ENCODE measurements at regions not wholly inside any gene's neighbourhood (a gene's known extent, or its start where the extent isn't known, plus 50 kb on each side); places are given as distances from the start of the nearest gene placed in this dataset.

- Mint-ChIP-seq H3K4me1 (peaks cover 17% of the 10 kb centered on the region), H3K9me3 (peaks cover 9% of the 10 kb centered on the region), H3K27me3 (ENCODE audit: low read depth) (no peaks in the 10 kb centered on the region), H3K36me3 (ENCODE audit: low read depth) (no peaks in the 10 kb centered on the region), H3K4me3 (no peak overlapping the region), H3K27ac (ENCODE audit: unreplicated experiment) (no peak overlapping the region)
- no peak for TF ChIP-seq CTCF (conservative IDR thresholded peaks at IDR 0.05)
- DNase-seq (ENCODE audit: low read depth, low spot score): no peak
Measured at GRCh38 chr7:69176841-69177240, 421.4 kb upstream of the AUTS2 start.

- DNase-seq (ENCODE audit: low read depth, low spot score): no peak
- Mint-ChIP-seq H3K27me3 (ENCODE audit: low read depth) (no peaks in the 10 kb centered on the region), H3K27ac (ENCODE audit: unreplicated experiment) (no peak overlapping the region), H3K4me3 (no peak overlapping the region), H3K9me3 (peaks cover 9% of the 10 kb centered on the region), H3K36me3 (ENCODE audit: low read depth) (no peaks in the 10 kb centered on the region), H3K4me1 (peaks cover 17% of the 10 kb centered on the region)
- TF ChIP-seq CTCF (conservative IDR thresholded peaks at IDR 0.05): no peak
Measured at GRCh38 chr7:69177461-69177861, 420.8 kb upstream of the AUTS2 start.

GRCh38 chr7:69177941-69178494 lies 420.3 kb upstream of the AUTS2 start:
- peaks cover 9% of the 10 kb centered on the region for H3K9me3 Mint-ChIP-seq

GRCh38 chr7:69180662-69181061 lies 417.6 kb upstream of the AUTS2 start:
- Mint-ChIP-seq H3K27me3 (ENCODE audit: low read depth) (no peaks in the 10 kb centered on the region), H3K36me3 (ENCODE audit: low read depth) (no peaks in the 10 kb centered on the region), H3K27ac (ENCODE audit: unreplicated experiment) (no peak overlapping the region), H3K9me3 (peaks cover 11% of the 10 kb centered on the region), H3K4me1 (no peaks in the 10 kb centered on the region), H3K4me3 (no peak overlapping the region)
- no peak for TF ChIP-seq CTCF (conservative IDR thresholded peaks at IDR 0.05)
- DNase-seq (ENCODE audit: low read depth, low spot score): no peak

More at GRCh38 chr7:69177941-69178494, 420.3 kb upstream of the AUTS2 start:
- Mint-ChIP-seq H3K27ac (ENCODE audit: unreplicated experiment) (no peak overlapping the region), H3K4me1 (peaks cover 13% of the 10 kb centered on the region), H3K36me3 (ENCODE audit: low read depth) (no peaks in the 10 kb centered on the region), H3K4me3 (no peak overlapping the region), H3K27me3 (ENCODE audit: low read depth) (no peaks in the 10 kb centered on the region)
- TF ChIP-seq CTCF (conservative IDR thresholded peaks at IDR 0.05): no peak
- DNase-seq (ENCODE audit: low read depth, low spot score): no peak

GRCh38 chr7:69182596-69183467 lies 415.4 kb upstream of the AUTS2 start:
- Mint-ChIP-seq H3K27me3 (ENCODE audit: low read depth) (no peaks in the 10 kb centered on the region), H3K36me3 (ENCODE audit: low read depth) (no peaks in the 10 kb centered on the region), H3K4me1 (no peaks in the 10 kb centered on the region), H3K4me3 (no peak overlapping the region), H3K27ac (ENCODE audit: unreplicated experiment) (no peak overlapping the region), H3K9me3 (peaks cover 10% of the 10 kb centered on the region)
- TF ChIP-seq CTCF (conservative IDR thresholded peaks at IDR 0.05): no peak
- DNase-seq (ENCODE audit: low read depth, low spot score): no peak
